Fibroblast of mammary gland (primary cell): ENCODE measurements at regions not wholly inside any gene's neighbourhood (a gene's known extent, or its start where the extent isn't known, plus 50 kb on each side); places are given as distances from the start of the nearest gene placed in this dataset.
A peak's percentile ranks its signal among the peaks of the same experiment; 100 is the strongest.

Source experiments
- DNase-seq: peaks from one replicate; pipeline ENCODE4 v3.0.0-alpha.2; 2010; ENCODE audit warnings: low read depth
- H3K4me3 ChIP-seq: 2 replicates; pipeline ENCODE4 v1.5.1; 2011; ENCODE audit warnings: low read depth, mild to moderate bottlenecking, low read length, moderate library complexity; ENCODE audit not compliant: control insufficient read depth
- CTCF ChIP-seq: conservative IDR thresholded peaks from 2 replicates; pipeline ENCODE4 v1.5.1; 2011; ENCODE audit warnings: low read depth, low read length, inconsistent platforms; ENCODE audit not compliant: control insufficient read depth, insufficient read depth

- DNase-seq, result no peak
- no peak for TF ChIP-seq CTCF
- no peak overlapping the region for H3K4me3 ChIP-seq
These were observed 211.2 kb downstream of the CDC5L start for GRCh38 chr6:44598679-44599078.

- DNase-seq, result no peak
- no peak overlapping the region for H3K4me3 ChIP-seq
- no peak for TF ChIP-seq CTCF
These were observed 212.2 kb downstream of the CDC5L start for GRCh38 chr6:44599672-44600071.

- no peak for DNase-seq
- no peak overlapping the region for H3K4me3 ChIP-seq
- TF ChIP-seq CTCF, result no peak
These were observed 215.7 kb downstream of the CDC5L start for GRCh38 chr6:44603044-44603686.

GRCh38 chr6:44606504-44606903 lies 219.0 kb downstream of the CDC5L start:
- no peak for TF ChIP-seq CTCF
- peak; percentile 25 for DNase-seq
- H3K4me3 ChIP-seq, result no peak overlapping the region

- no peak for DNase-seq
- H3K4me3 ChIP-seq, result no peak overlapping the region
- no peak for TF ChIP-seq CTCF
These were observed 219.5 kb downstream of the CDC5L start for GRCh38 chr6:44606976-44607375.

- no peak for TF ChIP-seq CTCF
- DNase-seq, result no peak
- H3K4me3 ChIP-seq, result no peak overlapping the region
These were observed 220.7 kb downstream of the CDC5L start for GRCh38 chr6:44608175-44608574.
